ENCODE measurements at regions not wholly inside any gene's neighbourhood (a gene's known extent, or its start where the extent isn't known, plus 50 kb on each side); places are given as distances from the start of the nearest gene placed in this dataset.

GRCh38 chr6:44004136-44004535, 123.1 kb downstream of the MRPL14 start:
- TF ChIP-seq, protein P1, sequence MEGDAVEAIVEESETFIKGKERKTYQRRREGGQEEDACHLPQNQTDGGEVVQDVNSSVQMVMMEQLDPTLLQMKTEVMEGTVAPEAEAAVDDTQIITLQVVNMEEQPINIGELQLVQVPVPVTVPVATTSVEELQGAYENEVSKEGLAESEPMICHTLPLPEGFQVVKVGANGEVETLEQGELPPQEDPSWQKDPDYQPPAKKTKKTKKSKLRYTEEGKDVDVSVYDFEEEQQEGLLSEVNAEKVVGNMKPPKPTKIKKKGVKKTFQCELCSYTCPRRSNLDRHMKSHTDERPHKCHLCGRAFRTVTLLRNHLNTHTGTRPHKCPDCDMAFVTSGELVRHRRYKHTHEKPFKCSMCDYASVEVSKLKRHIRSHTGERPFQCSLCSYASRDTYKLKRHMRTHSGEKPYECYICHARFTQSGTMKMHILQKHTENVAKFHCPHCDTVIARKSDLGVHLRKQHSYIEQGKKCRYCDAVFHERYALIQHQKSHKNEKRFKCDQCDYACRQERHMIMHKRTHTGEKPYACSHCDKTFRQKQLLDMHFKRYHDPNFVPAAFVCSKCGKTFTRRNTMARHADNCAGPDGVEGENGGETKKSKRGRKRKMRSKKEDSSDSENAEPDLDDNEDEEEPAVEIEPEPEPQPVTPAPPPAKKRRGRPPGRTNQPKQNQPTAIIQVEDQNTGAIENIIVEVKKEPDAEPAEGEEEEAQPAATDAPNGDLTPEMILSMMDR (IDR thresholded peaks at IDR 0.05; ENCODE audit: borderline replicate concordance, extremely low read depth, low read length, poor library complexity, severe bottlenecking): no peak
- no peak for TF ChIP-seq EZH2 (IDR thresholded peaks at IDR 0.05; ENCODE audit: borderline replicate concordance, low read depth, low read length, severe bottlenecking)

Measured in DND-41 (cell line).